ENCODE measurements at regions not wholly inside any gene's neighbourhood (a gene's known extent, or its start where the extent isn't known, plus 50 kb on each side); places are given as distances from the start of the nearest gene placed in this dataset.

- H3K4me1 ChIP-seq (ENCODE audit: control insufficient read depth in 1 of 2, insufficient read depth in 2 of 2, low read length in 2 of 2), result no peaks in the 10 kb centered on the region
- no peak for DNase-seq
- no peaks in the 10 kb centered on the region for H3K4me1 Mint-ChIP-seq
Observed at GRCh38 chrX:52437212-52437611, 58.4 kb upstream of the XAGE1A start.

More at GRCh38 chrX:52437212-52437611, 58.4 kb upstream of the XAGE1A start:
- Histone ChIP-seq H3K36me3 (replicated peaks in 1 of 2; ENCODE audit: control insufficient read depth in 1 of 2, insufficient read depth in 2 of 2, low read length in 2 of 2) (no peaks in the 10 kb centered on the region), H4K20me1 (ENCODE audit: insufficient read depth, low read length) (no peaks in the 10 kb centered on the region), H3K4me2 (replicated peaks; ENCODE audit: extremely low read depth, low read length, poor library complexity, severe bottlenecking) (no peak overlapping the region), H2AFZ (ENCODE audit: insufficient read depth, low read depth, low read length, poor library complexity, severe bottlenecking) (no peak overlapping the region), H3K9ac (ENCODE audit: insufficient read depth, low read length, poor library complexity, severe bottlenecking) (no peak overlapping the region), H3K9me3 (replicated peaks in 1 of 2; ENCODE audit: control insufficient read depth in 1 of 2, insufficient read depth in 1 of 2, low read length in 2 of 2) (no peaks in the 10 kb centered on the region), H3K4me3 (replicated peaks in 1 of 3; ENCODE audit: low read depth in 2 of 3, low read length in 3 of 3) (no peak overlapping the region), H3K79me2 (ENCODE audit: insufficient read depth, low read length) (no peaks in the 10 kb centered on the region), H3K27me3 (ENCODE audit: control insufficient read depth in 2 of 2, insufficient read depth in 2 of 2, low read length in 2 of 2) (peaks cover 0 to 7% of the 10 kb centered on the region in 2 donors), H3K27ac (ENCODE audit: low read depth in 1 of 2, low read length in 2 of 2) (no peak overlapping the region)
- WGBS (ENCODE audit: insufficient coverage), result no CpG with 5 or more reads among the region's 3 CpGs
- intact Hi-C loops (cut with micrococcal nuclease), result no loop called here
- Mint-ChIP-seq H3K27ac (no peak overlapping the region), H3K36me3 (no peaks in the 10 kb centered on the region), H3K9me3 (peaks cover 0 to 2% (median 0%) of the 10 kb centered on the region in 7 donors), H3K4me3 (no peak overlapping the region), H3K27me3 (ENCODE audit: low read depth in 3 of 3) (peaks cover 0 to 2% (median 0%) of the 10 kb centered on the region in 3 donors)
- no peak for TF ChIP-seq CTCF (IDR thresholded peaks at IDR 0.05)

Measured in CD14-positive monocyte (primary cell).